NCI-H146 treated with DMSO at 0.1 percent for 48 hours (cell line): ENCODE measurements at regions not wholly inside any gene's neighbourhood (a gene's known extent, or its start where the extent isn't known, plus 50 kb on each side); places are given as distances from the start of the nearest gene placed in this dataset.

Experiments used
- DNase-seq: peaks from one replicate; lab custom pipeline; 2025; ENCODE audit not compliant: unreplicated experiment; lab: John Stamatoyannopoulos, UW

- no peak for DNase-seq
These were observed 591.2 kb downstream of the NSUN3 start for GRCh38 chr3:94654096-94654495.

DNA sequence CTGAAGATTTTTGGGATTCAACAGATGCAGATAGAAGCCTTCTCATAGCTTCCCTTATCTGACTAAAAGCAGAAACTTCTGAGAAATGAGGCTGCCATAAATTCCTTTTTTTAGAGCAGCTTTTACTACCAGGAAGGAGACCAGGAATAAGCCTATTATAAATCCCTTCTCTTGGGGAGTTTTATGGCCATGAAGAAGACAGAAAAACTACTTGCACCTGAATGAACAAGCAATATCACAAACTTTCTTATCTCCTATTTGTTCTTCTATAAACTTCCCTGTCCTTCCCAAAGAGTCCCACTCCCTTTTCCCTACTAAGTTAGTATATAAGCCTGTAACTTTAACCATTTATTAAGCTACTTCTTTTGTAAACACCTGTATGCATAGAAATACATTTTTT, 603.1 kb downstream of the NSUN3 start:
- DNase-seq = no peak

GRCh38 chr3:94671078-94671477, 608.2 kb downstream of the NSUN3 start:
- no peak for DNase-seq

- no peak for DNase-seq
These were observed 611.0 kb downstream of the NSUN3 start for GRCh38 chr3:94673876-94674275.

GRCh38 chr3:94686208-94686607, 623.3 kb downstream of the NSUN3 start:
- DNase-seq = no peak

GRCh38 chr3:94693997-94694640, 631.3 kb downstream of the NSUN3 start:
- DNase-seq = no peak

DNA sequence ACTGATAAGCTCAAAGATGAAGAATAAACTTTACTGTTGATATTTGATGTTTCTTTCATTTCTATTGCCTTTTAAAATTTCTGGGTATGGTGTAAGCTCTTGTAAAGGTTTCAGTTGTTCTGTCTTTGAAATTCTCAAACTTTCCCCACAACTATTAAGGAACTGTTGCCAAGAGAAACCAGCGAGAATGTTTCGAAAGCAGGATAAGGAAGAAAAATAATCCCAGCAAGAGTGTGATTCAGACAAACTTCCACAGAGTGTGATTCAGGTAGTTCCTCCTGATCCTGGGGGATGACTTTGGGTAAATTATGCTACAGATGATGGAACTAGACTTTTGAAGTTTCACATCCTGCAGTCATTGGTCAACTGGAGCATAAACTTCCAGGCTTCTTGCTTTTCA, 632.0 kb downstream of the NSUN3 start:
- DNase-seq = no peak

GRCh38 chr3:94704467-94704866, 641.6 kb downstream of the NSUN3 start:
- no peak for DNase-seq

DNA sequence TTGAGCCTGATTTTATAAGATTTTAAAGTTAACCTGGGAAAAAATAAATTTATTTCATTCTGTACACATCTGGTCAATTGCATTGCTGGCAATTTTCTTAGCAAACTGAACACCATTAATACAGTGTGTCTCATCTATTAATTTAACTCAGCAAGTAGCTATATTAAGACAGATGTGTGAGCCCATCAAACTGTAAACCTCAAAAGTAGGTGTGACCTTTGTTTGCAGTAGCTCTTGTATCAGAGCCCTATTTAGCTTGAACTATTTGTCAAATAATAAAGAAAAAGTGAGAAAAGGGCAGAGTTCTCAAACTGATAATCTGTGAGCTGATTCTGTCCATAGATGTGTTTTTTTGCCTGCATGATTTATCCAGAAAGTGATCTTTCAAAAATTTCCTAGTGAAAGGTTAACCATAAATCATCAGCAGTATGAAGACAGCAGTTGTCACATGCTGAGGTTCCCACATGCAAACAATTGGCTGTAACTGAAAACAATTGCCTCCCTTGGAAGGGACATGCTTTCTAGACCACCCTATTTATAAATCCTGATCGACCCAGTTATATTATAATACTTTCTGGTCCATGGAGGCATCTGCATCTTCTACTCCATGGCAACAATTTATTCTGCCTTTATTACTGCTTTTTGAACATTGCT, 646.5 kb downstream of the NSUN3 start:
- DNase-seq = no peak

GRCh38 chr3:94714194-94714593, 651.3 kb downstream of the NSUN3 start:
- DNase-seq = no peak

GRCh38 chr3:94716326-94717018, 653.6 kb downstream of the NSUN3 start:
- DNase-seq = no peak

DNA sequence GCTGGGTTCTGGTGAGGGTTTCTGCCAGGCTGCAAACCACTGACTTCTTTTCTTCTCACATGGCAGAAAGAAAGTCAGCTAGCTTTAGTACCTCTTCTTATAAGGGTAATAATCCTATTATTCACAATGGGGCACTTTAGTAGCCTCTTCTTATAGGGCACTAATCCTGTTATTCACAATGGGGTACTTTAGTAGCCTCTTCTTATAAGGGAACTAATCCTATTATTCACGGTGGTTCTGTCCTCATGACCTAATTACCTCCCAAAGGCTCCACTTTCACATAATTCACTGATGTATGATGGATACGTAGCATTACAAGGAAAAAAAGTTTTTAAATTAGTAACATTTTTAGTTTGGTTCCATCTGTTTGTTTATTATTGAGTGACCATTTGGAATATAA, 671.3 kb downstream of the NSUN3 start:
- DNase-seq = no peak

DNA sequence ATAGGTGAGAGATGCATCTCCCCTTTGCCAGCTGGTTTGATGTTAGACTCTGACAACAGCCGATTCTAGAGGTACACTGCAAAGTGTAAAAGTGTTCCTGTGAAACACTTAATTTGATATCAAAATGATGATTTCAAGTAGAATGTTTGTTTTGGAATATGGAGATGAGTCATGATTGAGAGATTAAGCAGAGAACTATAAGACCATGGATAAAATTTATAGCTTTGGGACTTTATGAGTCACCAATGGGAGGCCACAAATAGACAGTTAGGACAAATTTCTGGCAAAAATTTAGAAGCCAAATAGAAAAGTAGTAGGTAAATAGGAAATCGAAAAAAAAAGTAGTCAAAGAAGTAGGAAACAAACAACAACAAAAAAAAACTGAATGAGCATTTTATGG, 672.5 kb downstream of the NSUN3 start:
- no peak for DNase-seq

GRCh38 chr3:94737116-94737515, 674.3 kb downstream of the NSUN3 start:
- DNase-seq = no peak

DNA sequence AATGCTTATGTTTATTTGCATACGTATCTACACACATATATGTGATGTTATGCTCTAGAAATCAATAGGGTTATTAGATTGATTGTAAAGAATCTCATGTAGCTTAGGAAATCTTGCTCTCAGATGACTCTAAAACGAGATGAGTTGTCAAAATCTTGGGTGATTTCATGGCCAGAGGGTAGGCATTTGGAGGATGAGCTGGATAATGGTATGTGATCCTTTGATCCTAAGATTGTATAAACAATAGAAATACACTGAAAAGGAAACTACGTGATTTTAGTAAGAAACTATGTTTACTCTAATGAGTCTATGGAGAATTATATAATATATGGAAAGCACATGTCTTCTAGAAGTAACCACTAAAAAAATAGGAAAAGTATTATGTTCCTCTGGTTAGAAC, 676.6 kb downstream of the NSUN3 start:
- DNase-seq = no peak

DNA sequence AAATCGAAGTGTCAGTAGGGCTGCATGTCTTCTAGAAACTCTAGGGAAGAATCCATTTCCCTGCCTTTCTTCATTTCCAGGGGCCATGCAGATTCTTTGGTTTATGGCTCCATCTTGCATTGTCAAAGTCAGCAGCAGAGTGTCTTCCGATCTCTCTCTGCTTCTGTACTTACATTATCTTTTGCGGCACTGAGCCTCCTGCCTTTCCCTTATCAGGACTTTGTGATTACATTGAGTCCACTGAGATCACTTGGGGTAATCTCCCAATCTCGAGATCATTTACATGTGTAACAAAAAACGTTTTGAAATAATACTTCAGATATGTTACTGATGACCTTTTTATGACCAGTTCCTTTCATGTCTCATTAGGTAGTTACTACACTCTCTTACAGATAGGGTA, 695.9 kb downstream of the NSUN3 start:
- no peak for DNase-seq

DNA sequence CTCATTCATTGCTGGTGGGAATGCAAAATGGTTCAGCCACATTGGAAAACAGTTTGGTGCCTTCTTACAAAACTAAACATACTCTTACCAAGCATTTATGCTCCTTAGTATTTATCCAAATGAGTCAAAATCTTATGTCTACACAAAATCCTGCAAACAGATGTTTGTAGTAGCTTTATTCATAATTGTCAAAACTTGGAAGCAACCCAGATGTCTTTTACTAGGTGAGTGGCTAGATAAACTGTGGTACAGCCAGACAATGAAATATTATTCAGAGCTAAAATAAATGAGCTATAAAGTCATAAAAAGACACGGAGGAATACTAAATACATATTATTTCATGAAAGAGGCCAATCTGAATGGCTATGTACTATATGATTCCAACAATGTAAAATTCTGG, 709.5 kb downstream of the NSUN3 start:
- no peak for DNase-seq

GRCh38 chr3:94775746-94776145, 712.9 kb downstream of the NSUN3 start:
- DNase-seq = no peak

GRCh38 chr3:94776401-94776915, 713.6 kb downstream of the NSUN3 start:
- DNase-seq = no peak

DNA sequence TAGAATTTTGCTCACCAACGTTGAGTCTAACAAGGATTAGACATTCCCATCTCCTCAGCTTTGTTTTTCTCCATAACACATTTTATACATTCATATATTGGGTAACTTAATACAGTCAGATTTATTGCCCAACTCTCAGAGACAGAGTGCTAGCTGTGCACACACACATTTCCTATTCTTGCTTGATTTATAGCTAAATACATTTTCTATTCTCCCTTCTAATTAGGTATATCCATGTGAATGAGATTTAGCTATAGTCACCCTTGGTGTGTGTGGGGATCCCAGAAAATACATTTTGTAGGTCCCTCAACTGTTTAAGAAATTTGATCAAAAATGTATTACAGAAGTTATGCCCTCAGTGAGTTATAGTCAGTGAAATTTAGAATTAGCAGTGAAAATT, 715.4 kb downstream of the NSUN3 start:
- DNase-seq = no peak

DNA sequence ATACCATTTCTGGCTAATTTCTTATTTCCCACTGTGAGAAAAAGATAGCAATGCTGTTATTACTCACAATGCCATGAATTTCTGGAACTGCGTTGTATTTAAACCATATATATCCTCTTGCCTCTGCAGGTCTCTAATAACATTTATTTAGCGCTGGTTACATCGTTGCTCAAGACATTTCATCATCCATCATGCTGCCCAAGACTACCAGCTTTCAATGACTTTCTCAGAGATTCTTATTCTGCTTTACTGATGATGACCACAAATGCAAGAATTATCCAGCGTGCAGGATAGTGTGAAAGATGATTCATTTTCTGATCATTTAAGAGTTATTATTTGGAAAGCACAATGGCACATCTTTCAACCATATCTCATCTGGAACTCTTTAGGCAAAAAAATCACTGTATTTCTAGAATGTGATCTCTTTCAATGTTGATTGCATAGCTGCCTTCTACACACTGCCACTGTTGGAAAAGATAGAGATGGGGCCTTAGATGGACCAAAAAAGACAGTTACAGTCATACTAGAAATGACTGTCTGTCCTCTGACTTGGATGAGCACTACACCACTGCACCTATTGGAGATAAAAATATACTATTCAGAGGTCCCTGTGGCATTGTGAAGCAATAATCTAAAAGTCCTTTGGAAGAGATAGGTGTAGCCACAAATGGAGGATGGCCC, 716.1 kb downstream of the NSUN3 start:
- no peak for DNase-seq

DNA sequence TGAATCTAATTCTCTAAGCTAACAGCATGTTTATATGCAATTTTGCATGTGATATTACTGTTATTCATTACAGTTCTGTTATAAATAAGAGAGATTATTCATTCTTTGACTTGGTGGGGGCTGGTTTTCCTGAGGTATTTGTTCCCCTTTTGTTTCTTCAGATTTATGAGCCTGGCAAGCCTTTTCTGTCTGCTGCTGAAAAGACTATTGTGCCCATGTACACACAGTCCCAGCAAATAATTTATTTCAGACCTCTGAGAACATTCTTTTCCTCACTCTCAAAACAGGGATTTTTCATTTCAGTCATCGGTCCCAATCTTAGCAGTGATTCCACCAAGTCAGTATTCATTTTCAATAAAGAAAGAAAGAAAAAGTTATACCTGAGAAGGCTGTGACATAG, 716.8 kb downstream of the NSUN3 start:
- DNase-seq = no peak
